OCI-LY7 (cell line): ENCODE measurements at regions not wholly inside any gene's neighbourhood (a gene's known extent, or its start where the extent isn't known, plus 50 kb on each side); places are given as distances from the start of the nearest gene placed in this dataset.

Experiments used
- CTCF ChIP-seq: fragments of 200-600 bp; sonication (generic); conservative IDR thresholded peaks from 2 replicates; pipeline ENCODE4 v1.5.1; 2014; ENCODE audit warnings: mild to moderate bottlenecking, antibody characterized with exemption, low read length, moderate library complexity, mixed read lengths
- EZH2phosphoT487 ChIP-seq: fragments of 200-600 bp; sonication (generic); IDR thresholded peaks from 2 replicates; pipeline ENCODE4 v1.6.1; 2018; ENCODE audit warnings: low read depth, borderline replicate concordance, mild to moderate bottlenecking, mixed run types, antibody characterized with exemption, low read length, moderate library complexity, mixed read lengths

GRCh38 chr13:70253834-70254233 lies 145.6 kb upstream of the KLHL1 start:
- no peak for TF ChIP-seq CTCF
- no peak for TF ChIP-seq EZH2phosphoT487
